Parathyroid adenoma (tissue), 2 donors: ENCODE measurements at regions not wholly inside any gene's neighbourhood (a gene's known extent, or its start where the extent isn't known, plus 50 kb on each side); places are given as distances from the start of the nearest gene placed in this dataset.
"Not testable (repeated sequence)": the region's sequence is repeated elsewhere in the genome, so short reads cannot be mapped to it uniquely, and the experiment has no call there.

Experiments
- H2AFZ ChIP-seq: fragments of 300-600 bp; sonication (generic); one replicate; pipeline ENCODE4 v1.7.0; 2017; ENCODE audit warnings: antibody characterized with exemption, mild to moderate bottlenecking
- H3K27ac ChIP-seq: fragments of 300-600 bp; sonication (generic); one replicate; pipeline ENCODE4 v1.7.0; 2017
- H3K27me3 ChIP-seq: fragments of 300-600 bp; sonication (generic); one replicate; pipeline ENCODE4 v1.7.0; 2017; ENCODE audit warnings: low read length; ENCODE audit not compliant: control insufficient read depth, insufficient read depth
- H3K36me3 ChIP-seq: fragments of 300-600 bp; sonication (generic); one replicate; pipeline ENCODE4 v1.7.0; 2017; ENCODE audit warnings: low read length; ENCODE audit not compliant: control insufficient read depth, insufficient read depth
- H3K4me1 ChIP-seq: fragments of 300-600 bp; sonication (generic); one replicate; pipeline ENCODE4 v1.7.0; 2017; ENCODE audit warnings: control low read depth
- H3K4me2 ChIP-seq: fragments of 300-600 bp; sonication (generic); one replicate; pipeline ENCODE4 v1.7.0; 2017; ENCODE audit warnings: low read length
- H3K4me3 ChIP-seq: fragments of 300-600 bp; sonication (generic); one replicate; pipeline ENCODE4 v1.7.0; 2017; ENCODE audit warnings: low read depth, low read length
- H3K79me2 ChIP-seq: fragments of 300-600 bp; sonication (generic); one replicate; pipeline ENCODE4 v1.7.0; 2017; ENCODE audit warnings: control low read depth
- H3K9ac ChIP-seq: fragments of 300-600 bp; sonication (generic); one replicate; pipeline ENCODE4 v1.7.0; 2017; ENCODE audit warnings: mild to moderate bottlenecking
- H3K9me3 ChIP-seq: fragments of 300-600 bp; sonication (generic); one replicate; pipeline ENCODE4 v1.7.0; 2017; ENCODE audit warnings: low read length; ENCODE audit not compliant: control insufficient read depth
- TF ChIP-seq, protein P1 (sequence below): fragments of 300-600 bp; sonication (generic); IDR thresholded peaks from one replicate; pipeline ENCODE4 v1.7.0; 2017; ENCODE audit warnings: antibody characterized with exemption, mild to moderate bottlenecking
- donor health status: primary hyperparathyroidism.

- no peaks in the 10 kb centered on the region for H3K36me3 ChIP-seq
- TF ChIP-seq, protein P1, sequence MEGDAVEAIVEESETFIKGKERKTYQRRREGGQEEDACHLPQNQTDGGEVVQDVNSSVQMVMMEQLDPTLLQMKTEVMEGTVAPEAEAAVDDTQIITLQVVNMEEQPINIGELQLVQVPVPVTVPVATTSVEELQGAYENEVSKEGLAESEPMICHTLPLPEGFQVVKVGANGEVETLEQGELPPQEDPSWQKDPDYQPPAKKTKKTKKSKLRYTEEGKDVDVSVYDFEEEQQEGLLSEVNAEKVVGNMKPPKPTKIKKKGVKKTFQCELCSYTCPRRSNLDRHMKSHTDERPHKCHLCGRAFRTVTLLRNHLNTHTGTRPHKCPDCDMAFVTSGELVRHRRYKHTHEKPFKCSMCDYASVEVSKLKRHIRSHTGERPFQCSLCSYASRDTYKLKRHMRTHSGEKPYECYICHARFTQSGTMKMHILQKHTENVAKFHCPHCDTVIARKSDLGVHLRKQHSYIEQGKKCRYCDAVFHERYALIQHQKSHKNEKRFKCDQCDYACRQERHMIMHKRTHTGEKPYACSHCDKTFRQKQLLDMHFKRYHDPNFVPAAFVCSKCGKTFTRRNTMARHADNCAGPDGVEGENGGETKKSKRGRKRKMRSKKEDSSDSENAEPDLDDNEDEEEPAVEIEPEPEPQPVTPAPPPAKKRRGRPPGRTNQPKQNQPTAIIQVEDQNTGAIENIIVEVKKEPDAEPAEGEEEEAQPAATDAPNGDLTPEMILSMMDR = no peak
- no peaks in the 10 kb centered on the region for H3K27me3 ChIP-seq
- H3K9me3 ChIP-seq = no peaks in the 10 kb centered on the region
- no peak overlapping the region for H3K4me2 ChIP-seq
- H3K9ac ChIP-seq = no peak overlapping the region
- no peaks in the 10 kb centered on the region for H3K4me1 ChIP-seq
- no peaks in the 10 kb centered on the region for H3K79me2 ChIP-seq
- no peak overlapping the region for H2AFZ ChIP-seq
- H3K4me3 ChIP-seq = no peak overlapping the region
- no peak overlapping the region for H3K27ac ChIP-seq
Observed at GRCh38 chr12:18824287-18824686, 86.4 kb downstream of the CAPZA3 start.

DNA sequence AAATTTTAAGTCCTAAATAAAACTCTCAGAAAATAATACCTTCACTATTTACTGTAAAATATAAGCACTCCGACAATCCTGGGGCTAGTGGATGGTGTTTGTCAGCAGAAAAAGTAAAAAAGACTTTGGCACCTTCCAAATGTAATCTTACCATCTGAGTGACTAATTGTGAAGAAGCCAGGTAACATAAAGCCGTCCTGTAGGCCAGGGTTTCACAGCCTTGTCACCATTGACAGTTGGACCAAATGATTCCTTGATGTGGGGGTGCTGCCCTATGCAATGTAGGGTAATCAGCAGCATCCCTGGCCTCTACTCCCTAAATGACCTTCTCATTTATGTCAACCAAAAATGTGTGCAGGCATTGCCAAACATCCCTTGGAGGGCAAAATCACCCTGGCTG is 87.2 kb downstream of the CAPZA3 start:
- peaks cover 2% of the 10 kb centered on the region for H3K9me3 ChIP-seq
- no peak overlapping the region for H3K27ac ChIP-seq

DNA sequence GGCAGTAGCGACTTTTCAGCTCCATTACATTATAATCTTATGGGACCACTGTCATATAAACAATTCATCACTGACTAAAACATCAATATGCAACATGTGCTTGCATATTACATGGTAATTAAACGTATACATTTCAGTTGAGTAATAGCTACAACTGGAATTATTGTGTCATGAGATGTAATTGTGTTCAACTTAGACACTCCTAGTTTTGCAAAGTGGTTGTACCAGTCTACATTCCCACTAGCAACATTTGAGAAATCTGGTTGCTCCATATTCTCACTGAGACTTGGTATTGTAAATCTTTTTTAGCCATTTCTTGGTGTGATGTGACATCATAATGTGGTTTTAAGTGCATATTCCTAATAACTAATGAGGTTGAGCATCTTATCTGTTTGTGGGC is 90.0 kb downstream of the CAPZA3 start:
- Histone ChIP-seq H2AFZ (no peak overlapping the region), H3K4me2 (no peak overlapping the region), H3K27ac (no peak overlapping the region), H3K4me3 (no peak overlapping the region), H3K27me3 (no peaks in the 10 kb centered on the region), H3K4me1 (no peaks in the 10 kb centered on the region), H3K36me3 (no peaks in the 10 kb centered on the region), H3K9ac (no peak overlapping the region), H3K9me3 (peaks cover 2% of the 10 kb centered on the region), H3K79me2 (no peaks in the 10 kb centered on the region)
- TF ChIP-seq, protein P1 = no peak

More for the DNA sequence above, 87.2 kb downstream of the CAPZA3 start:
- Histone ChIP-seq H3K4me2 (no peak overlapping the region), H3K27me3 (no peaks in the 10 kb centered on the region), H3K36me3 (no peaks in the 10 kb centered on the region), H3K79me2 (no peaks in the 10 kb centered on the region), H2AFZ (no peak overlapping the region), H3K4me3 (no peak overlapping the region), H3K4me1 (no peaks in the 10 kb centered on the region), H3K9ac (no peak overlapping the region)
- TF ChIP-seq, protein P1 = no peak

- H3K36me3 ChIP-seq = no peaks in the 10 kb centered on the region
- H3K27ac ChIP-seq = no peak overlapping the region
- no peak overlapping the region for H2AFZ ChIP-seq
- H3K9ac ChIP-seq = no peak overlapping the region
- H3K27me3 ChIP-seq = no peaks in the 10 kb centered on the region
- peaks cover 2% of the 10 kb centered on the region for H3K9me3 ChIP-seq
- H3K79me2 ChIP-seq = no peaks in the 10 kb centered on the region
- H3K4me1 ChIP-seq = no peaks in the 10 kb centered on the region
- H3K4me3 ChIP-seq = no peak overlapping the region
- TF ChIP-seq, protein P1 = no peak
- H3K4me2 ChIP-seq = no peak overlapping the region
Observed at GRCh38 chr12:18828483-18828882, 90.6 kb downstream of the CAPZA3 start.

- no peak overlapping the region for H3K27ac ChIP-seq
- H3K79me2 ChIP-seq = no peaks in the 10 kb centered on the region
- H3K27me3 ChIP-seq = no peaks in the 10 kb centered on the region
- H3K9me3 ChIP-seq = peaks cover 2% of the 10 kb centered on the region
- H2AFZ ChIP-seq = no peak overlapping the region
- no peaks in the 10 kb centered on the region for H3K36me3 ChIP-seq
- no peak overlapping the region for H3K4me2 ChIP-seq
- H3K9ac ChIP-seq = no peak overlapping the region
- H3K4me1 ChIP-seq = no peaks in the 10 kb centered on the region
- TF ChIP-seq, protein P1 = no peak
- no peak overlapping the region for H3K4me3 ChIP-seq
Observed at GRCh38 chr12:18828987-18829386, 91.1 kb downstream of the CAPZA3 start.

- H2AFZ ChIP-seq, H3K4me2 ChIP-seq, H3K79me2 ChIP-seq, H3K36me3 ChIP-seq, H3K4me3 ChIP-seq, H3K4me1 ChIP-seq, H3K27ac ChIP-seq, H3K27me3 ChIP-seq, H3K9me3 ChIP-seq, H3K9ac ChIP-seq: not testable (repeated sequence)
Observed at GRCh38 chr12:18832932-18833331, 95.0 kb downstream of the CAPZA3 start.
